ENCODE measurements at regions not wholly inside any gene's neighbourhood (a gene's known extent, or its start where the extent isn't known, plus 50 kb on each side); places are given as distances from the start of the nearest gene placed in this dataset.

GRCh38 chr12:108009442-108010070 is 119.5 kb upstream of the WSCD2 start (continued):
- TF ChIP-seq CTCF (IDR thresholded peaks at IDR 0.05; ENCODE audit: low read depth, low read length, missing input control), result no peak
- no peak for TF ChIP-seq JUND (IDR thresholded peaks at IDR 0.05)

DNA sequence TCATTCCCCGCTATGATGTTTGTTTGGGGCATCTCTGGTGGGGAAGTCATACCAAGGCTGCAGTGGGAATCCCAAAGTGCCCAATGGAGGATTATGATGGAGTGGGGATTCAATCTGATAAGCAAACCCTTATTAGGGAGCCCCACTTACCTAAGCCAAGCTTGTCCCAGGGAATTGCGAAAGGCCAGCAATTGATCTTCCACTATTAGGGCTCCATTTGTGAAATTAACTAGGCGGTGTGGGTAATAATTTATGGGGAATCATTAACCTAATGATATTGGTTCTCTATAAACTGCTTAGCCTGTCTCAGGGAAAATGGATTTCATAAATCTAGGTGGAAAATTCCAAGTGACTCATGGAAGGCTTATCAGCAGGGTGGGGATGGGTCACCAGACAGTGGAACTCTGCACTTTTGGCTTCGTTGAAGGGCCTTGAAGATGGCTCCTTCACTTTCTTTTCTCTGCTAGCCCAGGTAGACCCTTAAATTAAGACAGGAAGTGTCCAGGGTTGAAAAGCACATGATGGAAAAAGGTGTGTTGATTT is 113.0 kb upstream of the WSCD2 start:
- Histone ChIP-seq H3K27me3 (ENCODE audit: control insufficient read depth in 4 of 4, insufficient read depth in 4 of 4, low read length in 3 of 4) (peaks cover 0 to 10% (median 1%) of the 10 kb centered on the region in 4 donors), H3K4me3 (ENCODE audit: low read depth in 1 of 3, low read length in 3 of 3) (no peak overlapping the region), H3K27ac (ENCODE audit: low read depth in 1 of 2, low read length in 2 of 2) (no peak overlapping the region), H3K9ac (ENCODE audit: low read depth in 1 of 2, low read length in 2 of 2) (no peak overlapping the region), H3K9me3 (ENCODE audit: control insufficient read depth in 4 of 4, low read length in 3 of 4) (no peaks in the 10 kb centered on the region), H3K36me3 (ENCODE audit: control insufficient read depth in 4 of 4, insufficient read depth in 3 of 4, low read depth in 1 of 4, low read length in 3 of 4) (no peaks in the 10 kb centered on the region), H3K4me1 (ENCODE audit: control insufficient read depth in 4 of 4, insufficient read depth in 4 of 4, low read length in 3 of 4) (no peaks in the 10 kb centered on the region)
- TF ChIP-seq, protein P1, sequence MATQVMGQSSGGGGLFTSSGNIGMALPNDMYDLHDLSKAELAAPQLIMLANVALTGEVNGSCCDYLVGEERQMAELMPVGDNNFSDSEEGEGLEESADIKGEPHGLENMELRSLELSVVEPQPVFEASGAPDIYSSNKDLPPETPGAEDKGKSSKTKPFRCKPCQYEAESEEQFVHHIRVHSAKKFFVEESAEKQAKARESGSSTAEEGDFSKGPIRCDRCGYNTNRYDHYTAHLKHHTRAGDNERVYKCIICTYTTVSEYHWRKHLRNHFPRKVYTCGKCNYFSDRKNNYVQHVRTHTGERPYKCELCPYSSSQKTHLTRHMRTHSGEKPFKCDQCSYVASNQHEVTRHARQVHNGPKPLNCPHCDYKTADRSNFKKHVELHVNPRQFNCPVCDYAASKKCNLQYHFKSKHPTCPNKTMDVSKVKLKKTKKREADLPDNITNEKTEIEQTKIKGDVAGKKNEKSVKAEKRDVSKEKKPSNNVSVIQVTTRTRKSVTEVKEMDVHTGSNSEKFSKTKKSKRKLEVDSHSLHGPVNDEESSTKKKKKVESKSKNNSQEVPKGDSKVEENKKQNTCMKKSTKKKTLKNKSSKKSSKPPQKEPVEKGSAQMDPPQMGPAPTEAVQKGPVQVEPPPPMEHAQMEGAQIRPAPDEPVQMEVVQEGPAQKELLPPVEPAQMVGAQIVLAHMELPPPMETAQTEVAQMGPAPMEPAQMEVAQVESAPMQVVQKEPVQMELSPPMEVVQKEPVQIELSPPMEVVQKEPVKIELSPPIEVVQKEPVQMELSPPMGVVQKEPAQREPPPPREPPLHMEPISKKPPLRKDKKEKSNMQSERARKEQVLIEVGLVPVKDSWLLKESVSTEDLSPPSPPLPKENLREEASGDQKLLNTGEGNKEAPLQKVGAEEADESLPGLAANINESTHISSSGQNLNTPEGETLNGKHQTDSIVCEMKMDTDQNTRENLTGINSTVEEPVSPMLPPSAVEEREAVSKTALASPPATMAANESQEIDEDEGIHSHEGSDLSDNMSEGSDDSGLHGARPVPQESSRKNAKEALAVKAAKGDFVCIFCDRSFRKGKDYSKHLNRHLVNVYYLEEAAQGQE (IDR thresholded peaks at IDR 0.05), result no peak
- no peak for TF ChIP-seq TAF1 (conservative IDR thresholded peaks at IDR 0.05)
- TF ChIP-seq HNF4G (IDR thresholded peaks at IDR 0.05), result no peak
- TF ChIP-seq SP1 (IDR thresholded peaks at IDR 0.05), result no peak
- TF ChIP-seq YY1 (IDR thresholded peaks at IDR 0.05), result no peak
- no peak for TF ChIP-seq RXRA (IDR thresholded peaks at IDR 0.05)
- no peak for TF ChIP-seq RAD21 (IDR thresholded peaks at IDR 0.05)
- TF ChIP-seq, protein P2, sequence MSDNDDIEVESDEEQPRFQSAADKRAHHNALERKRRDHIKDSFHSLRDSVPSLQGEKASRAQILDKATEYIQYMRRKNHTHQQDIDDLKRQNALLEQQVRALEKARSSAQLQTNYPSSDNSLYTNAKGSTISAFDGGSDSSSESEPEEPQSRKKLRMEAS (IDR thresholded peaks at IDR 0.05), result no peak
- TF ChIP-seq JUND (IDR thresholded peaks at IDR 0.05), result no peak
- TF ChIP-seq FOXA2 (IDR thresholded peaks at IDR 0.05), result no peak
- no peak for TF ChIP-seq ATF3 (IDR thresholded peaks at IDR 0.05)
- TF ChIP-seq NR2F2 (IDR thresholded peaks at IDR 0.05), result no peak
- no peak for TF ChIP-seq CTCF (IDR thresholded peaks at IDR 0.05; ENCODE audit: low read depth, low read length, missing input control)
- no peak for TF ChIP-seq GABPA (IDR thresholded peaks at IDR 0.05 in 1 of 2, conservative IDR thresholded peaks at IDR 0.05 in 1 of 2)
- 78% methylated on average over 4 of the region's 4 CpGs for WGBS
- DNase-seq (ENCODE audit: low spot score), result no peak
